HUES6 (cell line): ENCODE measurements at regions not wholly inside any gene's neighbourhood (a gene's known extent, or its start where the extent isn't known, plus 50 kb on each side); places are given as distances from the start of the nearest gene placed in this dataset.
"Not testable (repeated sequence)": the region's sequence is repeated elsewhere in the genome, so short reads cannot be mapped to it uniquely, and the experiment has no call there.

Experiments
- H3K27ac ChIP-seq: 2 replicates; pipeline ENCODE4 v1.7.0; 2013; ENCODE audit warnings: low read depth, mild to moderate bottlenecking, low read length, inconsistent platforms
- H3K27me3 ChIP-seq: 2 replicates; pipeline ENCODE4 v1.6.1; 2013; ENCODE audit warnings: low read length; ENCODE audit not compliant: control insufficient read depth, insufficient read depth
- H3K36me3 ChIP-seq: 2 replicates; pipeline ENCODE4 v1.6.1; 2013; ENCODE audit warnings: low read length; ENCODE audit not compliant: control insufficient read depth, insufficient read depth
- H3K4me1 ChIP-seq: 2 replicates; pipeline ENCODE4 v1.6.1; 2013; ENCODE audit warnings: low read length; ENCODE audit not compliant: control insufficient read depth, insufficient read depth
- H3K4me3 ChIP-seq: 2 replicates; pipeline ENCODE4 v1.5.1; 2013; ENCODE audit warnings: low read depth, low read length
- H3K9ac ChIP-seq: one replicate; pipeline ENCODE4 v1.6.1; 2013; ENCODE audit warnings: mild to moderate bottlenecking, low read length
- H3K9me3 ChIP-seq: 2 replicates; pipeline ENCODE4 v1.6.1; 2013; ENCODE audit warnings: low read depth, low read length; ENCODE audit not compliant: control insufficient read depth, insufficient read depth

- no peaks in the 10 kb centered on the region for H3K9me3 ChIP-seq
- H3K4me3 ChIP-seq: no peak overlapping the region
- no peaks in the 10 kb centered on the region for H3K4me1 ChIP-seq
- H3K36me3 ChIP-seq: no peaks in the 10 kb centered on the region
- H3K27ac ChIP-seq: no peak overlapping the region
- H3K9ac ChIP-seq: no peak overlapping the region
- H3K27me3 ChIP-seq: no peaks in the 10 kb centered on the region
Measured at GRCh38 chr13:76829572-76830327, 56.5 kb downstream of the KCTD12 start.

- Histone ChIP-seq H3K9ac (no peak overlapping the region), H3K36me3 (no peaks in the 10 kb centered on the region), H3K4me1 (no peaks in the 10 kb centered on the region), H3K27me3 (no peaks in the 10 kb centered on the region), H3K9me3 (no peaks in the 10 kb centered on the region), H3K27ac (no peak overlapping the region), H3K4me3 (no peak overlapping the region)
Measured at GRCh38 chr13:76828316-76828741, 57.9 kb downstream of the KCTD12 start.

- no peak overlapping the region for H3K9ac ChIP-seq
- no peak overlapping the region for H3K27ac ChIP-seq
- H3K4me3 ChIP-seq: no peak overlapping the region
- no peaks in the 10 kb centered on the region for H3K9me3 ChIP-seq
- no peaks in the 10 kb centered on the region for H3K27me3 ChIP-seq
- no peaks in the 10 kb centered on the region for H3K36me3 ChIP-seq
- H3K4me1 ChIP-seq: no peaks in the 10 kb centered on the region
Measured at GRCh38 chr13:76826527-76826926, 59.7 kb downstream of the KCTD12 start.

GRCh38 chr13:76825430-76825829 lies 60.8 kb downstream of the KCTD12 start:
- Histone ChIP-seq H3K4me3 (no peak overlapping the region), H3K4me1 (no peaks in the 10 kb centered on the region), H3K27ac (no peak overlapping the region), H3K27me3 (no peaks in the 10 kb centered on the region), H3K36me3 (no peaks in the 10 kb centered on the region), H3K9ac (no peak overlapping the region), H3K9me3 (no peaks in the 10 kb centered on the region)

GRCh38 chr13:76823969-76824368 lies 62.2 kb downstream of the KCTD12 start:
- Histone ChIP-seq H3K27me3 (no peaks in the 10 kb centered on the region), H3K4me1 (no peaks in the 10 kb centered on the region), H3K27ac (no peak overlapping the region), H3K4me3 (no peak overlapping the region), H3K36me3 (no peaks in the 10 kb centered on the region), H3K9me3 (no peaks in the 10 kb centered on the region), H3K9ac (no peak overlapping the region)

GRCh38 chr13:76822698-76823267 lies 63.4 kb downstream of the KCTD12 start:
- H3K4me1 ChIP-seq: no peaks in the 10 kb centered on the region
- H3K27me3 ChIP-seq: no peaks in the 10 kb centered on the region; the same call in 1 of the 2 replicates
- no peaks in the 10 kb centered on the region for H3K36me3 ChIP-seq
- H3K27ac ChIP-seq: no peak overlapping the region
- H3K9ac ChIP-seq: no peak overlapping the region
- H3K9me3 ChIP-seq: no peaks in the 10 kb centered on the region
- no peak overlapping the region for H3K4me3 ChIP-seq

- not testable (repeated sequence) for H3K9me3 ChIP-seq, H3K4me3 ChIP-seq, H3K27ac ChIP-seq, H3K36me3 ChIP-seq, H3K27me3 ChIP-seq, H3K4me1 ChIP-seq, H3K9ac ChIP-seq
Measured at GRCh38 chr13:76821222-76821621, 65.0 kb downstream of the KCTD12 start.

- H3K4me3 ChIP-seq: no peak overlapping the region
Measured at GRCh38 chr13:76820759-76821158, 65.4 kb downstream of the KCTD12 start.

GRCh38 chr13:76816394-76816793 lies 69.8 kb downstream of the KCTD12 start:
- H3K4me1 ChIP-seq: no peaks in the 10 kb centered on the region
- H3K36me3 ChIP-seq: no peaks in the 10 kb centered on the region
- H3K9ac ChIP-seq: no peak overlapping the region
- H3K4me3 ChIP-seq: no peak overlapping the region
- H3K27me3 ChIP-seq: peaks cover 3% of the 10 kb centered on the region; the same call in 1 of the 2 replicates
- H3K9me3 ChIP-seq: no peaks in the 10 kb centered on the region
- no peak overlapping the region for H3K27ac ChIP-seq

More at GRCh38 chr13:76820759-76821158, 65.4 kb downstream of the KCTD12 start:
- Histone ChIP-seq H3K27me3 (no peaks in the 10 kb centered on the region; the same call in 1 of the 2 replicates), H3K27ac (no peak overlapping the region), H3K9me3 (no peaks in the 10 kb centered on the region), H3K36me3 (no peaks in the 10 kb centered on the region), H3K9ac (no peak overlapping the region), H3K4me1 (no peaks in the 10 kb centered on the region)

- Histone ChIP-seq H3K9ac (no peak overlapping the region), H3K4me1 (no peaks in the 10 kb centered on the region), H3K27me3 (peaks cover 3% of the 10 kb centered on the region; the same call in 1 of the 2 replicates), H3K9me3 (no peaks in the 10 kb centered on the region), H3K4me3 (no peak overlapping the region), H3K27ac (no peak overlapping the region), H3K36me3 (no peaks in the 10 kb centered on the region)
Measured at GRCh38 chr13:76815344-76815743, 70.9 kb downstream of the KCTD12 start.

GRCh38 chr13:76813891-76814290 lies 72.3 kb downstream of the KCTD12 start:
- H3K27ac ChIP-seq: no peak overlapping the region
- H3K36me3 ChIP-seq: no peaks in the 10 kb centered on the region
- H3K4me3 ChIP-seq: no peak overlapping the region
- H3K9me3 ChIP-seq: no peaks in the 10 kb centered on the region
- no peaks in the 10 kb centered on the region for H3K4me1 ChIP-seq
- H3K27me3 ChIP-seq: peaks cover 3% of the 10 kb centered on the region; the same call in 1 of the 2 replicates
- H3K9ac ChIP-seq: no peak overlapping the region
